IPS-11a (cell line): ENCODE measurements at regions not wholly inside any gene's neighbourhood (a gene's known extent, or its start where the extent isn't known, plus 50 kb on each side); places are given as distances from the start of the nearest gene placed in this dataset.

ENCODE experiments used
- H3K4me3 ChIP-seq: one replicate; pipeline ENCODE4 v1.5.1; 2013; ENCODE audit warnings: low read depth, low read length, control low read depth

DNA sequence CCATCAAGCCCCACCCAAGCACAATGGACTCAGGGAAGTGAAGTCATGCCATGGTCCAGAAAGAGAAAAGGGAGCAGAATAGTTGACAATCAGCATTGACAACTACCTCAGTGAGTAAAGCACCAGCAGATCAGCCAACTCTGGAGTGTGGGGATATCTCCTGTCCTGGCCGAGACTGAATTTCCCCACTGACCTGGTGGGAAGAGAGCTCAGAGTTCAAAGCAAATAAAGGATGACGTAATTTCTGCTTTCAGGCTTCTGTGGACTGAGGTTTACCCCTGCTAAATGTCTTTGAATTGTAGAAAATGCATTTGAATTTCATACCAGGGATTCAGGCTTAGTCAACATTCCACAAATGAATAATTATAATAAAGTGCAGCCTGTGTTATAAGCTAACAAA lies 152.9 kb downstream of the CBLN1 start:
- H3K4me3 ChIP-seq, result no peak overlapping the region

GRCh38 chr16:49127103-49127502 lies 154.5 kb downstream of the CBLN1 start:
- no peak overlapping the region for H3K4me3 ChIP-seq

DNA sequence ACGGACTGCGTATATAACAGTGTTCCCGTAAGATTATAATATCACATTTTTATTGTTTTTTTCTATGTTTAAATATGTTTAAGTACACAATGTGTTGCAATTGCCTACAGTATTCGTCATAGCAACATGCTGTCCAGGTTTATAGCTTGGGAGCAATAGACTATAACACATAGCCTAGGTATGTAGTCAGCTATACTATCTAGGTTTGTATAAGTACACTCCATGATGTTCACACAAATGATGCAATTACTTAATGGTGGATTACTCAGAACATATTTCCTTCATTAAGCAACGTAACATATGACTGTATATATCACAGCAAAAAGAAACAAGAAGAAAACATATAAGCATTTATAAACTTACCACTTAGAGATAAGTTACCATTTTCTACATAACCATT lies 160.0 kb downstream of the CBLN1 start:
- no peak overlapping the region for H3K4me3 ChIP-seq

DNA sequence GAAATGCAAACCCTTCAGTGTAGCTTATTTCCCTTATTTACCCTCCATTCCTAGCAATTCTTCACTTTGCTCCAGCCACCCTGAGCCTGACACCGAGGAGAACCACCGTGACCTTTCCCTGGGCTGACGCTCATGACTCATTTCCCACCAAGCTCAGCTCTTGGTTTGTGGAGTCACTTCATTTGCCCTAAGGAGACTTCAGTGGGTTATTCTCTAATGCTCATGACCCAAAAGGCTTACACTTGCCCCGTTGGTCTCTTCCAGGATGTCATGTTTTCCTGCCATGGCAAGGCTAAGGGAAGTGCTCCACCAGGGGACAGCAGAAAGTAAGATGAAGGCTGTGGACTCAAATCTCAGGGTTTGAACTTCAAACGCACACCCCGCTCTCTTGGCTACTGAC lies 161.0 kb downstream of the CBLN1 start:
- no peak overlapping the region for H3K4me3 ChIP-seq

- H3K4me3 ChIP-seq, result no peak overlapping the region
These were observed 164.8 kb downstream of the CBLN1 start for GRCh38 chr16:49116873-49117272.

DNA sequence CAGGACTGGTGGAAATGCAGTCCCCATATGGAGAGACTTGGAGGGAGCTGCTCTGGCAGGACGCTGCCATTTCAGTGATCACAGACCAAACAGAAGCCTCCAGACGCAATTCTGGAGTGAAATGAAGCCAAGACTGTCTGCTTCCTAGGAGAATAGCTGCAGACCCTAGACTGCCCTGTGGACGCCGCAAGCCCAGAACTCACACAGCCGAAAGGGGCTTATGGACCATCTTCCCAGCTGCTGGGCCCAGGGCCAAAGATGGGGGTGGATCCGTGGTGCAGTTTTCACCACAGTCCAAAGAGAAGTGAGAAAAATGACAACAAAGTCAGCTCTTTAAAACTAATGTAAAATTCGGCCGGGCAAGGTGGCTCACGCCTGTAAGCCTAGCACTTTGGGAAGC lies 165.7 kb downstream of the CBLN1 start:
- H3K4me3 ChIP-seq, result no peak overlapping the region

- H3K4me3 ChIP-seq, result no peak overlapping the region
These were observed 168.9 kb downstream of the CBLN1 start for GRCh38 chr16:49112754-49113153.

- H3K4me3 ChIP-seq, result no peak overlapping the region
These were observed 170.3 kb downstream of the CBLN1 start for GRCh38 chr16:49111351-49111750.

GRCh38 chr16:49108611-49109010 lies 173.0 kb downstream of the CBLN1 start:
- no peak overlapping the region for H3K4me3 ChIP-seq

- H3K4me3 ChIP-seq, result no peak overlapping the region
These were observed 178.3 kb downstream of the CBLN1 start for GRCh38 chr16:49103298-49103697.

DNA sequence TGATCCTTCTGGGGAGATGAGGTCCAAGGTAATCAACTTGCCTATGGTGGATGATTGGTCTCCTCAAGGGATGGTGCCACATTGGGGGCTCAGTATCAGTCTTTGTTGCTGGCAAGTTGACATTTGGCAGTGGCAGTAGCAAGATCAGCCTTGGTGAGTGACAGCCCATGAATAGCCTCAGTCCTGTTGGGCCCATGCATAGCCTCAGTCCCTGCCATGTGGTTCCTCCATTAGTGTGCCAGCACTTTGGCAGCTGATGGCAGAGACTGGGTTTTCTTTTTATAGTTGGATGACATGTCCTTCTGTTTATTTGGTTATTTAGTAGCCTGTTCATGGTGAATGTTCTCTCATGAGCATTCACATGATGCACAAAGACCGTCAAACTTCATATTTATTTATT lies 179.6 kb downstream of the CBLN1 start:
- H3K4me3 ChIP-seq, result no peak overlapping the region

DNA sequence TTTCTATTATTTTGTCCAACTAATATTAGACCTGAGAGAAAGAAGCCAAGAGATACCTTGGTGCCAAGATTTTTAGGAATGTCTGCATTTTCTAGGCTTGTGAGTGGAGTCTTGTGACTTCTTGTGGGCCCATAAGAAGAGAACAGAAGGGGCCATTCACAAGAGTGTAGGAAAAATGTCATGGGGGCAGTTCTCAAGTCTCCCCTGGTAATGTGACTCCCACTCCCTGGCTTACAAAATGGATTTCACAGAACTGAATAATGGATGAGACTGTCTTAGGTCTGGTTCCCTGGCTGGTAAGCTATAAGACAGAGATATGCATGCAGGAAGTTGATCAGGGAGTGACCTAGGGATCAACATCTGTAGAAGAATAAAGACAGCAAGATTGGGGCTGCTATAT lies 181.3 kb downstream of the CBLN1 start:
- no peak overlapping the region for H3K4me3 ChIP-seq

GRCh38 chr16:49097964-49098363 lies 183.7 kb downstream of the CBLN1 start:
- H3K4me3 ChIP-seq, result no peak overlapping the region

- H3K4me3 ChIP-seq, result no peak overlapping the region
These were observed 185.3 kb downstream of the CBLN1 start for GRCh38 chr16:49096176-49096945.

DNA sequence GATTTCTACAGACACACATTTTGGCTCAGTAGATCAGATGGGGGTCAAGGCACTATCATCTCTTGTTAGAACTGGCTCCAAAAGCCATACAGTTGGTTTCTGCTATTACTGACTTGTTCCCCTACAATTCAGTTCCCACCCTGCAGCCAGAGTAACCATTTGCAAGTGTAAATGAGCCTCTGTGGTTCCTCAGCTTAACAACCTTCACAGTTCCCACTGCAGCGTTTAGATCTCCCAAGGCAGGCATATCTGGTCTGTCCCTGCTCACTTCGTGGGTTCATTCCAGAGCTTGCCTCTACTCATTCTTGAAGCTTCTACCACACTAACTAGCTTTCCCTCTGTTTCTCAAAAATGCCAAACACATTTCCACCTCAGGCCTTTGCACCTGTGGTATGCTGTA lies 186.1 kb downstream of the CBLN1 start:
- H3K4me3 ChIP-seq, result no peak overlapping the region

GRCh38 chr16:49094471-49094870 lies 187.2 kb downstream of the CBLN1 start:
- no peak overlapping the region for H3K4me3 ChIP-seq

GRCh38 chr16:49093939-49094338 lies 187.7 kb downstream of the CBLN1 start:
- H3K4me3 ChIP-seq, result no peak overlapping the region

DNA sequence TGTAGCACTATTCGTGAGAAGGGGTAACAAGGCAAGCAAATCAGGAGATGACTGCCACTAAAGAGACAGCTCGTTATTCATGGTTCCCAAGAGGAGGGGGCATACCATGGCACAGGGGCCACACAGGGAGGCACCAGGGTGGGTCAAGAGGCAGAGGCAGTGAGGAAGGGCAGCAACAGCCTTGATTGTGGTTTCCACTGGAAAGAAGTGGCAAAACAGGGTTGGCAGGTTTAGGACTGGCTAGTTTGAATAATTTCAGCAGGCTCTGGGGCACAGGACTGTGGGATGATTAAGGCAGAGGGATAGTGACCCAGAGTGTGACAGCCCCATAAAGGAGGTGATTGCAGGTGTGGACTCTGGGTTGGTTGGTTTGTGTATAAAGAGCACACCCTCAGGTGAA lies 188.9 kb downstream of the CBLN1 start:
- no peak overlapping the region for H3K4me3 ChIP-seq

- no peak overlapping the region for H3K4me3 ChIP-seq
These were observed 192.1 kb downstream of the CBLN1 start for GRCh38 chr16:49089533-49089932.

- H3K4me3 ChIP-seq, result no peak overlapping the region
These were observed 192.6 kb downstream of the CBLN1 start for GRCh38 chr16:49089039-49089438.

GRCh38 chr16:49085686-49086085 lies 196.0 kb downstream of the CBLN1 start:
- no peak overlapping the region for H3K4me3 ChIP-seq

DNA sequence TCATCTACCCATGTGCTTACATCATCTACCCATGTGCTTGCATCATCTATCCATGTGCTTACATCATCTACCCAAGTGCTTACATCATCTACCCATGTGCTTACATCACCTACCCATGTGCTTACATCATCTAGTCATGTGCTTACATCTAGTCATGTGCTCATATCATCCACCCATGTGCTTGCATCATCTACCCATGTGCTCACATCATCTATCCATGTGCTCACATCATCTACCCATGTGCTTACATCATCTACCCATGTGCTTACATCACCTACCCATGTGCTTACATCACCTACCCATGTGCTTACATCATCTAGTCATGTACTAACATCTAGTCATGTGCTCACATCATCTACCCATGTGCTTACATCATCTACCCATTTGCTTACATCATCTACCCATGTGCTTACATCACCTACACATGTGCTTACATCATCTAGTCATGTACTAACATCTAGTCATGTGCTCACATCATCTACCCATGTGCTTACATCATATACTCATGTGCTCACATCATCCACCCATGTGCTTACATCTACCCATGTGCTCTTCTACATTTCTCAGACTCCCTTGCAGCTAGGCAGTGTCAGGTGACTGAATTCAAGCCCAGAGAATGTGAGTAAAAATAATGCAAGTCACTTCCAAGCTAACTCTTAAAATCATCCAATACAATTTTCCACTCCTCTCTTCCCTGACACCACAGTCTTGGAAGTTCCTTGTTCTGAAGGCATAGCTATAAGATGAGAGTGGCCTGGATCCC lies 196.8 kb downstream of the CBLN1 start:
- H3K4me3 ChIP-seq, result no peak overlapping the region
